Erythroblast (primary cell): ENCODE measurements at regions not wholly inside any gene's neighbourhood (a gene's known extent, or its start where the extent isn't known, plus 50 kb on each side); places are given as distances from the start of the nearest gene placed in this dataset.

ENCODE experiments used
- GATA1 ChIP-seq: IDR thresholded peaks from 2 replicates; pipeline ENCODE4 v1.6.1; 2011; ENCODE audit warnings: low read depth, mild to moderate bottlenecking, control low read depth, low read length, moderate library complexity
- POLR2A ChIP-seq: IDR thresholded peaks from 2 replicates; pipeline ENCODE4 v1.6.1; 2011; ENCODE audit warnings: mild to moderate bottlenecking, low read length

DNA sequence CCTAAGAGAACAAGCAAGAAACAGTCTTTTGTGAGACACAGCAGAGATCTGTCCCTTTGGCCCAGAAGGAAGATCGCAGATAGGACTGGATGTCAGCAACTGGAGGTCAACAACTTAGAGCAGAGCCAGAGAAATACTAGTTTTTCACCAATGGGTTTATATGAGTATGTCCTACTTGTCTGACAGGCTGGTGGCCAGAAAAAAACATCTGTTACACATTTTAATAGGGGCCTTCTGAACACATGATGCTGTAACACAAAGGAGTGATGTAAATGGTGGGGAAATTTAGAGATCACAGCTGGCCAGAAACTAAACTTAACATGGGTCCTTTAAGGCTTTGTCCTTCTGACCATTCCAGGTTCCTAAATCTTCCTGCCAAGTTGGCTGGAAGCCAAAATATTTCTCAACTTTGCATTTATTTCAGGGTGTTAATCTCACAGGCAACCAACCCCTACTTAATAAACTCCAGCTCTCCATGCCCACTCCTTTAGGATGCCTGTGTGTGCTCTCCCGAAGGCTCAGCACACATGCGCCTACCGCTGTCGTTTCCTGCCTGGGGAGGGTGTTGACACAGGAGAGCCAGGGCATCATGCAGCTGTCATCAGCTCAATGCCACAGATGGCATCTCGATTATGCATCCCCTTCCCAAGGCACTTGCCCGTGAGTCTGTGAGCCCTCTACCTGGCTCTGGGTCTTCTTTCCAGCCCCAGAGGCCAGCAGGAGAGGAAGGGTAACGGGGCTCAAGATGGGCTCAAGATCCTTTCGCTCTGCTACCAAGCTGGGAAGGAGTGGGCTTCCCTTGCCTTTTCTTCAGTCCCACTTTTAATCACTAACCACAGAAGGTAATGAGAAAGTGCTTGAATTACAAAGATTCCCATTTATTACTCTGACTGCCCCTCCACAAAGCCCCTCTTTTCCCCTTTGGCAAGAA lies 252.5 kb downstream of the ETAA1 start:
- no peak for TF ChIP-seq POLR2A
- no peak for TF ChIP-seq GATA1
